NCI-H1694 treated with DMSO at 0.1 percent for 48 hours (cell line): ENCODE measurements at regions not wholly inside any gene's neighbourhood (a gene's known extent, or its start where the extent isn't known, plus 50 kb on each side); places are given as distances from the start of the nearest gene placed in this dataset.

Source experiments
- DNase-seq: peaks from one replicate; lab custom pipeline; 2025; lab: John Stamatoyannopoulos, UW

DNA sequence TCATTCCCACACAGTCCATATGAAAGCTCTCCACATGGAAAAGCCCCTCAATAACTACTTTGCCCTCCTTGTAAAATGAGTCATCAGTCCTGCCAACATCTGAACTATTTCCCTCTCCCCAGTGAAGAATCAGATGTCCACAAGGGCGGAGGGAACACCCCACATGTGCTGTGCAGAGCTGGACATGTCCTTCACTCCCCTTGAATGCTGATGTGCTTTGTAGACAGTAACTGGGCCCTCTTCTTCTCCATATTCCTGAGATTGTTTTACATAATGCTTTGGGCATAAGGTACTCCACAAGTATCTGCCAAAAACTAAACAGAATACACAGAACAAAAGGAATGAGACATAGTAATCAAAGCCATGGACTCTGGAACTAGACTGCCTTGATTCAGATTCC is 879.4 kb downstream of the BCL11A start:
- no peak for DNase-seq

DNA sequence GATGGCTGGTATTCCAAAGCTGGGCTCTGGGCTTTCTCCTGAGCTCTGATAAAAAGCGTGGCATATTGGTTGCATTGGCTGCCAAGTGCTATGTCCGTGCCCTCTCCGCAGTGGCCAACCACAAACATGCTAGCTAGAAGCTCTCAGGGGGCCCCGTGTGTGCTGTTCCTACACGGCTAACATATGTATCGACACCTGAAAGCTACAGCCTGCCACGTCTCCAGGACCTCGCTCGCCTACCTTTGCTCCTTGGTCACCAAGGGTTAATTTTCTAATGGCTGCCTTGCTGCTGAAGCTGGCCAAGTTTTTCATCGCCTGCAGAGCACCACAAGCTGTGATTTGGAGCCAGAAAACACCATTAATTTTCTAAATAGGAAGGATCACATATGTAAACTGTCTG is 888.4 kb downstream of the BCL11A start:
- no peak for DNase-seq

DNA sequence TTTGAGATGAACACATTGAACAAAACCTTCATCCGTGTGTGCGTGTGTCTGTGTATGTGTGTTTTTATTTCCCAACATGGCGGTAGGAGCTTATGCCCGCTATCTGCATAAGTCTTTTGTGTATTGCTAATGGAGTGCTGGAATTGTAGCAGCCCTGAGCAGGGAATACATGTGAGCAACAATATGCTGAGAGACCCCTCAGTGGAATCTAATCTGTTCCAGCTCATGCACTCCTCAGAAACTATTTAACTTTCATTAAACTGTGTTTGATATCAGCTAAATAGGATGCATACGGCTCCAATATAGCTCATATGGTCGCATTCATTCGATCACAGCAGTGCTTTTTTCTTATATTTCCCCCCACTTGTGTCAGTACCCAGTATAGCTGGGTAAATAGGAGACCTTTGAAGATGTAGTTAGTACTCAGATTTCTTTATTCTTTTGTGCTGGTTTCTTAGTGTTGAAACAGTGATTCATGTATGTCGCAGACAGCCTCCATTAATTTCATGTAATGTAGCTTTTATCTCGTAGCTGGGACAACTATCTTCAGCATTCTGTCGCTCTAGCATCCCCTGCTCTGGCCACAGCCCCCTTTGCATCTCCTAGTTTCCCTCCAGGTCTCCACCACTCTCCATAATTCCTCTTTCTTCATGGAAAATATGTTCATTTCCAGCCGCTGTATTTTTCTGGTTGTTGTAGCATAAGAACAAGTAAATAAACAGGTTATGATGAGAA is 891.2 kb downstream of the BCL11A start:
- DNase-seq = no peak

DNA sequence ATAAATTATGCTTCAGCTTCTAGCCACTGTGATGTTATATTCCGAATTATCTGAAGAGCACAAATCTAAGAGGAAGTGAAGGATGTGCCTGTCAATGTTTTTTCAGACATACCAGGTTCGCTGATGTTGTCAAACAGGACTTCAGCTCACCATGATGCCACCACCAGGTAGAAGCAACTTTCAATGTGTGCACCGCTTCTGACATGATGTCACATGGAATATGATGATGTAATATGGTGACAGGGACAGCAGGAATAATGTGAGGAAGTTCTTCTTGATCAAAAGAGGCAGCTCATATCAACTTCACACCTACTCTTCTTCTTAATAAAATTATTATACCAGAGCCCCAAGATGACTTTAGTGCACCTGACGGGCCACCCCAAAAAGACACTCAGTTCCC is 893.2 kb downstream of the BCL11A start:
- no peak for DNase-seq

DNA sequence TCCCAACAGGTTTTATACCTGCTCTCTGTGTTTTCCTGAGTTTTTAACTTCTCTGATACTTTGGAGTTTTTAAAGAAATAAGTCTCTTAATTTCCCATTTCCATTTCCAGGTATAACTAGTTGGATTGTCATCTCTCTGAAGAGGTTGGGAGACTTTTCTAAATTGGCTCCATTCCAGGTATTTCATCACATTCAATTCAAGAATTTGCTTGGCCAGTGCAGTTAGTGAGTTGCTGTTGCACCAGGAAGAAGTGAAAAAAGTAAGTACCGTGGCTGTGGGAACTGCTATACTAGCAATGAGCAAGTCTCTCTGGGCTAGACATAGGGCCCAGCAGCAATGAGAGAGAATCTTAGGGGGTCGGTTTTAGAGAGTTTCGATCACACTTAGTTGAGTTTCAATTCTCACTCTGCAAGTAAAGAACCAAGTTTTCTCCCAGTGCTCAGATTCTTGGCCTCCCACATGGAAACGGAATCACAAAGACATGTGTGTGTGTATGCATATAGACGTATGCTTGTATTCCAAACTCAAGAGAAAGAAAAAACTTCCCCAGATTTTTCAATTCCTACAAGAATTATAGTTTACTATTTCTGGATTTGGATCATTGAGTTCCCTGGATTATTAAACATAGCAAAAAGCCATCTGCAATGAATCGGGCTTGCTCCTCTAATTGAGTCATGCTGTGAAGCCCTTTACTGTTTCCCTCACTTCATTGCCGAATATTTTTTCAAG is 894.4 kb downstream of the BCL11A start:
- DNase-seq = no peak

DNA sequence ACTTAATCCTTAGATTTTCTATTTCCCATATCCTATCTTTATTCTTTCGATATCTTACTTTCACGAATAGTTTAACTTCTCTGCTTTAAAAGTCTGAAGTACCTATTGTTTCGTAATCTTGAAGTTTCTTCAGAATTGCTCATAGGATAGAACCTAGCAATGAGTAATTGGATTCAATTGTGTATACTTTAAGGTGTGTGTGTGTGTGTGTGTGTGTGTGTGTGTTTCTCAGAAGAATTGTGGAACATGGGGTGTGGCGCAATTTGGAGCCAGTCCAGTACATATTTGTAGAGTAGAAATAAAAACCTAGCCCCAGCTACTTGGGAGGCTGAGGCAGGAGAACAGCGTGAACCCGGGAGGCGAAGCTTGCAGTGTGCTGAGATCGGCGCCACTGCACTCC is 897.6 kb downstream of the BCL11A start:
- DNase-seq = no peak

DNA sequence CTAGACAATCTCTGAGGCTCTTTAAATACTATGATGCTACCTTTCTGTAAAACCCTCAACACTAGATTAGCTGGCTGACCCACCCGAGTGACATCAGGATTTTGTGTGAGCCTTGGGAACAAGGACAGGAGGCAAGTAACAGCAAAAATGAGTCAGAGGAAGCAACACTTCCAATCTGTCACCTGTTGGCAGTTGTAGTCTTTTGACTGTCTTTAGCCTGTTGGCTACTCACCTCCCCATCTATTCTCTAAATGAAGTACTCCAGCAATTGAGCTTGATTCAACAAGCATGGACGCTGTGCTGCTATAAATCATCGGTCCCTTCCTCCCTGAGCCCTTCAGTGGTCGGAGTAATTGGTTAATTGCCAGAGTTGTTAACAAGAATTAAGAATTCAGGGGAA is 898.7 kb downstream of the BCL11A start:
- DNase-seq = no peak

DNA sequence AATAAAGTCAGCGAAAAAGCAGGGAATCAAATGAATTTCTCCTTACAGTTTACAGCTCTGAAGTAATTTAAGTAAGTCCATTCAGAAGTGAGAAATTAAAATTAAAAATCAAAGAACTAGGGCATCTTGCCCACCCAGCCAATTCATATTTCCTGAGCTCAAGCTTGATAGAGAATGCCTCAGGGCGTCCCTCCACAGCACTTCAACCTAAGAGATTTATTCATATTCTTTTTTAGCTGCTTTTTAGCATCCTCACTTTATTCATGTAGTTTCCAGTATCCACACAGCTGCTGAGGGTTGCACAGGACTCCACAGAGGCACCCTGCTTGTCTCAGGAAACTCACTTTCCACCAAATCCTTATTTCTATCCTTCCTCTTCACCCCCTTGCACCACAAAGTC is 900.3 kb downstream of the BCL11A start:
- no peak for DNase-seq

DNA sequence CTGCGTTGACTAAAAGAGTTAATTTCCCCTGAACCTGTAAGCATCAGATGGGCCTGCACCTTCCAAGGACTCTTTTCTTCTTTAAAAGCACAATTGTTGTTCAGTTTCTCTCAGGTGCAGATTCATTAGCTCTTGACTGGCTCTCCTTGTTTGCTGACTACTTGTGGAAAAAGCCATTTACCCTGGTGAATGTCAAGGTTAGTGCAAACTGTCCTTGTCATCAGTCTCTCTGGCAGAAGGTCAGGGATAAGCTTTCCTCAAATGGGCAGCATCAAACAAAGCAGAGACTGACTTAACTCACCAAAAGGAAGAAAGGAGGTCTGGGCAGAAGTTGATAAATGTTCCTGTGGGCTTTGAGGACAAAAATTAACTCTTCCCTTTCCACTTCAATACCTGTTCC is 922.7 kb downstream of the BCL11A start:
- no peak for DNase-seq

DNA sequence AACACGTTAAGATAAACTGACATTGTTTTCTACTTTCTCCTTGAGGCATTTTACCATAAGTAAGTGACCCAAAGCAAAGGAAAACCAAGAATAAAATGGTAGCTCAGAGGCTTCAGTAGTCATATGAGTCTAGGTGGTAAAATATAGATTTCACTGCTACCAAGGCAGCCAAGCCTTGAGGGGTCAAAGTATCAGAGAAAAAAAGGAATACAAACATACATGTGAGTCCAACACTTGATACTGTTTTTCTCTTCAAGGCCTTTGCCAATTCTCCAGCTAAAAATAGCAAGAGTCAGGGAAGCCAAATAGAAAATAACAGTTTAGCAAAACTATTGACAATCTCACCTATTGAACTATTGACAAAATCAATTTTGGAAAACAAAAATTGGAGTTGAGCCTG is 925.9 kb downstream of the BCL11A start:
- no peak for DNase-seq

DNA sequence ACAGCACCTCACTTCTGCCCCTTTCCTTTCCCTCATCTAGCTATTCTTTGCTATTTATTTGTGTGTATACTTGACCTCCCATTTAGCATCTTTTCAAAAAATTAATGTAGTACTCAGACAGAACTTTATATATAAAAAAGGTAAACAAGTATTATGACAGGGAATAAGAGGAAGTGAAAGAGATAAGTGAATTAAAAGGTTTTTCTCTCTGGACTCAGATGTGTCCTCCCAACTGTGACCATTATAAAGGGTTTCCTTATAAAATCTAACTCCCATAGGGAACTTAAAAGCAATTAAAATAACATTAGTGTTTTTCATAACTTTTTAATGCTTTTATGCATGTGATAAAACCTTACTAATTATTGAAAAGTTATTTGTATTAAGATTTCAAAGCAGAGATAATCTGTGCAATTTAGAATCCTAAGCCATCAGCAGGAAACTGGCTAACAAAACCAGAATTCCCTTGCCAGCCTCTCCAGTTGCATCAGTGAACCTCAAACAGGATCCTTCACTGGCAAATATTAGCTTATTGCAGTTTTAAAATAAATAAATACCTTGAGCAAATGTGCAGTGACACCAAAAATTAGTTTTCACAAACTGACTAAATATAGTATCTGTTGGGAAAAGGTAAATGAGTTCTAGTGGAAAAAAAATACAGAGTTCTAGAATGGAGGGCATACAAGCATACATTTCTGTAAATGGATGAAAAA is 930.7 kb downstream of the BCL11A start:
- DNase-seq = no peak

DNA sequence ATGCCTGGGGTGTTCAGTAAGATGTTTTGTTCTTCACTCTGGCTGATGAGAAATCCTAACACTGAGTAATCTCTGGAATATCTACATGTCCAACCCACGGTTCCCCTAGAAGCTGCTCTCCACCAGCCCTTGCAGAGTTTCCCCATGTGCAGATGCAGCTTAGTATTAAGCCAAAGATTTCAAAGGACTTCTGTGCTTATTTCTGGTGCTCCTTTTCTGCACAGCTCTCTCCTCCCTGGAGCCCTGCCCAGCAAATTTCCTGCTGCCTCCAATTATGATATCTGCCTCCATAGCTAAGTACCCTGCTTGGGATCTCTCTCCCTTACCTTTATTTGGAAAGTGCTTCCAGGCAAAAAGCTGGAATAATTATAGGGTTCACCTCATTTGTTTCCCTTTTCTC is 949.3 kb downstream of the BCL11A start:
- no peak for DNase-seq

DNA sequence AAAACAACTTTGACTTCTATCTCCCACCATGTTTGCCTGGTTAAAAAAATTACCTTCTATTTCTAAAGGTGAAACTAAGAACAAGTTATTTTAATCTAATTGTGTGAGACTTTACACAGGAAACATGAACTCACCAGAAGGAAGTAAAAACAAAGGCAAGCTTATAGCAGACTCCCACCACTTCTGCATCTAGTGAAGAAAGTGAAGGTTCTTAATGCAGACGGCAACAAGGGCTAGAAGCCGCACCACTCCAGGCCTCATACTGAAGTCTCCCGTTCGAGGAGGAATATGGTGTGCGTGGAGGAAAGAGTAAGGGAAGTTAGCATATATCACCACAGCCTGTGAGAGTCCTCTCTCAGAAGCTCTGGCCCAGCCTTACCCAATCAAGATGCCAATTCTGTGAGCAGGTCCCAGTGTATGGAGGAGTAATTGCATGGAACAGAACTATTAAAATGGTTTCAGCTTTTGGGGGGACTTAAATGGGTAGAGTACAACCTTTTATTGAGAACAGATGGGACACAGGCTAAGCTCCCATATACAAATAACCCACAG is 958.7 kb downstream of the BCL11A start:
- DNase-seq = no peak

DNA sequence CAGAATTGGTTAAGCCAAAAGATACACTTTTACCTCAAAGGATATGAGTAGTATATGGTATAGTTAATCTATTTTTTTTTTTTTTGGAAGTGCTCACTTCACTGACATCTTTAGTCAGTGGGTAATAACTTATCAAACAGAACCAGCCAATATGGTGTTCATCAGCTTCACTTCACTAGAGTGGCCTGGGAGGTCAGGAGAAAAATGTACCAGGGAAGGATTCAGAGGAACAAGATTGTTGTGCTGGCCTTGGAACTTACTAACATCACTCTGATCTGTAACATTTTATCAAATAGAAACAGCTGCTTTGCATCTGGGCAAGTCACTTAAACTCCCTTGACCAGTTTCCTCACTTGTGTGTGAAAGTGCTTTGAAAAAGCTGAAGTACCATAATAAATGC is 962.7 kb downstream of the BCL11A start:
- no peak for DNase-seq

DNA sequence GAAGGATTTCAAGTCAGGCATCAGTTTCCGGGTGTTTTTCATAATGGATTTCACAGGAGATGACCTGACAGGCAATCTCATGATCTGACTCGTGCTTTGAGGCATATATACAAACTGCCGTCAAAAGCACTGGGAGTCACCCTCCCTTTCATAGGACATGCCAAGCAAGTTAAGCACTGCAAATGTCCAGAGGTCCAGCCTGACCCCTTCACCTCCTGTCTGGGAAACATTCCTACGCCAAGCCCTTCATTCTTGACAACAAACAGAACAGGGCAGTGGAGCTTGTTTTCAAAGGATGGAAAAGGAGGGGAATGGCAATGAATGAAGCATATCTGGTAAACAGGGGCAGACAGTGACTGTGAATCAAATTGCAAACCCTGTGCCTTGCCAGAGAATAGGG is 963.6 kb downstream of the BCL11A start:
- DNase-seq = no peak

DNA sequence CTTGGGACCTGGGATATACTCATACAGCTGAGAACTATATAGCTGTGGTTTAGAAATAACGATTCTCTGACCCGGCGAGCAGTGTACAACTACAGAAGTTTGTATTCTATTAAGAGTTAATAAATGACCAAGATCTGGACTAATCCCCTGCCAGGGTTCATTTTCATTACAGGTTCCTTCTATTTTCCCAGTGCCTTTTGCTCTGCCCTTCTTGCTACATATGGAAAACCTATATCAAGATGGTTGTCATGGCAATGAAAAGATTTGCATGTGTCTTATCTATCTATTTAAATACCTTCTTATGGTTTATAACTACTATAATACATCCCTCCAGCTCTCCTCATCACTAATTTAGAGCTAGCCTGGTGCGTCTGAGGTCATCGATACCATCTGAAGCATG is 965.2 kb downstream of the BCL11A start:
- DNase-seq = no peak

DNA sequence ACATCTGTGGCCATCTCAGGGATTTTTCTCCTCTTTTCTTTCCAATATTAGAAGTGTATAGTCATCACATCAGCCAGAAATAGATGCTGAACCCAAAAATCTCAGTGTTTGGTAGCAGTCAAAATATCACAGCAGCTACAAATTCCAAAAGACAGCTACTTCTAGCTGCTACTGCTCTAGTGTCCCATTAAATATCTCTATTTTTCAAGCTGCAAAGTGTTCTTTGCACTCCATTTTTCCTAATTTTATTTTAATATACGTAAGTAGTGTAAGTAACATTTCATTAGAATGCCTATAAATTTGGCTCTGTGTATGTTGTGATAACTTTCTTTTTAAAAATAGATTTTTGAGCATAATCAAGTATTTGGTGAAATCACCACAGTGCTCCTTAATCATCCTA is 967.3 kb downstream of the BCL11A start:
- DNase-seq = no peak

DNA sequence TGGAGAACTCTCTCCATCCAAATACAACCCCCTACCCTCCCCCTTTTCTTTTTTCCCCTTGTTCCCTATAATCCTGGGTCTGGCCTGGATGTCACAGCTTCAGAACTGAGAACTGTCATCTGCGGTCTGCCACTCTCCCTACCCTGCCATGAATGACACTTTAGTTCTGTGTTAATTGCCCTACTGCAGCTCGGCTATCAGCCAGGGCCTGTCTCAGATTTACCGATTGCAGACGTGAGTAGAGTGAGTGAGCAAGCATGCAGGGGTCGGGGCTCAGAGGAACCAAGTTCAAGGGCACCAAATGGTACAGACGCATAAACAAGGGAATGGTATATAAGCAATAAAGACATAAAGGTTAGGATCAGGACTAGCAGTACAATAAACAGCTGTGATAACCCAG is 967.8 kb downstream of the BCL11A start:
- peak; percentile 46 for DNase-seq

DNA sequence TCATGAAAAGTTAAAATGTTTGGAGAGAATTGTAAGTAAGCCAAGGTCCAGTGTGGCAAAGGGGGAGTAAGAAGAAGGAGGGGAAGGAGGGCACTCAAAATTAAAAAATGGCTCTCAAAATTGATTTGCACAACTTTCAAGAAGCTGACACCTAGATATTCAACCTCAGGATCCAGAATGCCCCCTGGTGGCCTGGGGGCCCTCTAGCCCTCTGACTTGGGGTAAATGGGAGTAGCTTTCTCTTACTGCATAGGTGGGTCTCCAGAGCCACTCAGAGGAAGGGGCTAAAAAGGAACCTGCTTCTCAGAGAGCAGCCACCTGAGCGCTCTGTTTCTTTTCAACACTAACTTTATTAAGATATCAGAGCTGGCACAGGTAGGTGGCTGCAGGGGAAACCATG is 968.5 kb downstream of the BCL11A start:
- peak; percentile 28 for DNase-seq

DNA sequence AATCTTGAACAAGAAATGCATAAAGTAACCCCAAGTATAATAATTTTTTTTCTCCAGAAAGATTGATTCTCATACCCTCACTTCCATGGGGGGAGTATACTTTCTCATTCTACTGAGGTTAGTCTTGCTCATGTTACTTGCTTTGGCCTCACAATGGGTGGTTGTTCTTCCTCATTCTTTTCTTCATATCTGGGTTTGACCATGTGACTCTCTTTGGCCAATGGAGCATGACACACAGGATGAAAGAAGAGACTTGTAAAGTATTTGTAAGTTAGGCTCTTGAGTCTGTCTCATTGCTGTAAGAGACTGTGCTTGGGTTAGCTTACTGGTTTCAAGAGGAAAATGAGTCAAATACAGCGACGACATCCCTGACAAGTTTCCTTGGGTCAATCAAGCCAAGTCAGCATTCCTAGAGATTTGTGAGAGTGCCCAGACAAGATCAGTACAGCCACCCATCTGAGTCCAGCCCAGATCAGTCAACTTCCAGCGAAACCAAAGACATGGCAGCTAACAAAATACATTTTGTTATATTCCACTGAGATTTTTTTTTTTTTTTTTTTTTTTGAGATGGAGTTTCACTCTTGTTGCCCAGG is 970.2 kb downstream of the BCL11A start:
- DNase-seq = no peak

DNA sequence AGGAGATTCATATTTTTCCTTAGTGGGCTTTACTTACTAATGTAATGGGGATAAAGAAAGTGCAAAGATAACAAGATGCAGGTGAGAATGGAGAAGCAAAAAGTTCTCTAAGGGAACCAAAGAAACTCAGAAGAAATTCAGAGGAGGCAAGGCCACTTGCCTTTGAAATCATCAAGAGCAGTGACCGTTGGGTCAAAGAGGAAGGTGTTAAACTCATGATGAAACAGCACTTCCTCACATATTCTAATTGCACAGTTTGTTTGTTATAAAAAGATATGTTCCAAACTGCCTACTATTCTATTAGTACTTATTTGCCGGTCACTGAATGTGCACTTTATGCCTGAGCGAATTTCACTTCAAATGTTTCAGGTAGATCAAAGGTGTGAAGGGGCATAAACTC is 975.1 kb downstream of the BCL11A start:
- no peak for DNase-seq

DNA sequence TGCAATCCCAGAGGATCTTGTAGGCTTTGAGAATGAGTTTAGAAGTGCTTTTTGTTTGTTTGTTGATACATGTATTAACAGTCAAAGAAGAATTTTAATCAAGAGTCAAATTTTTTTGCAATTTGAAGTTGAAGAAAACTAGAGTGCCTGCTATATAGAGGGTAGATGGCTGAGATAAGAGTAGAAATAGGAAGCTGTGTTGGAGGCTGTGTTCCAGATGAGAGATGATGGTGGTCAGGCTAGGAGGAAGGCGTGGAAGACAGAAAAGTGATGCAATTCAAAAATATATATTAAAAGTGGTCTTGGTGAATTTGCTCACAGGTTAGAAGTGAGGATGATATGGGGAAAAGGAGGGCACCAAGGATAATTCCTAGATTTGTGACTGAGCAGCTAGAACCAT is 978.3 kb downstream of the BCL11A start:
- DNase-seq = no peak

DNA sequence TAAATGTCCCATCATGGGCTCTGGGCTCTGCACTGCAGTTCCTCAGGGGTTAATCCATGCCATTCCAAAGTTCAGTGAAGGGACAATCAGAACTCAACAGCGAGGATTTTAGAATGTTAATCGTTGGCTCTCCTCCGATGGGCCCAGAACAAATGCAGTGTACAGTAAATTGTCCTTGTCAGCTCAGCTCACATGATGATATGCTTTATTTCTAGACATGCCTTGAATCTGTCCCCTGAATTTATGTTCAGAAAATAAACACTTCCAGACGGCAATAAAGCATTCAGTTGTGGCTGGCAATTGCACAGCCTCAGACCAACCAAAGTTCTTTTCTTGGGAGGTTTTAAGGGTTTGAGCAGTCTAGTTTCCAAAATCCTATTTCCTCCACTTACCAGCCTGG is 981.2 kb downstream of the BCL11A start:
- DNase-seq = no peak
